HG02885 (cell line): ENCODE measurements at regions not wholly inside any gene's neighbourhood (a gene's known extent, or its start where the extent isn't known, plus 50 kb on each side); places are given as distances from the start of the nearest gene placed in this dataset.

Source experiments
- ATAC-seq: cut with Tn5 transposase; IDR thresholded peaks from one replicate; pipeline ENCODE4 v1.9.1; 2021; ENCODE audit warnings: mild to moderate bottlenecking; ENCODE audit not compliant: unreplicated experiment, poor library complexity

- no peak for ATAC-seq
Measured at GRCh38 chr14:84533181-84533725, 996.7 kb upstream of the FLRT2 start.

DNA sequence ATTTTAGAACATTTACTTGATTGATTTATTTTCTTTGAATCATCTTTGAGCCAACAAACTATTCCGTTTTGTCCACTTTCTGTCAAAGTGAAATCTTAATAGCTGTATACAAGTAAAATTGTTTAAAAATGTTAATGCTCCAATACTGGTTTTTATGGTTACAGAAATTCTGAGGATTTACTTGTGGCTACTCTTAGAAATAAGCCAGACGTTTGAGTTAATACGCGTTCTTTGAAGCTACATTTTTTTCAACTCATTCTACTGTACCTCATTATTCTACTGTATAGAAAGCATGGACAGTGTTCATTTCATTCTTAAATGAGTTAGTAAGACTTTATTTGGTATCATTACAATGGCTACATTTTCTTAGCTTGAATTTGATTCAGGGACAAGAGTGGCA is 996.2 kb upstream of the FLRT2 start:
- ATAC-seq = no peak

DNA sequence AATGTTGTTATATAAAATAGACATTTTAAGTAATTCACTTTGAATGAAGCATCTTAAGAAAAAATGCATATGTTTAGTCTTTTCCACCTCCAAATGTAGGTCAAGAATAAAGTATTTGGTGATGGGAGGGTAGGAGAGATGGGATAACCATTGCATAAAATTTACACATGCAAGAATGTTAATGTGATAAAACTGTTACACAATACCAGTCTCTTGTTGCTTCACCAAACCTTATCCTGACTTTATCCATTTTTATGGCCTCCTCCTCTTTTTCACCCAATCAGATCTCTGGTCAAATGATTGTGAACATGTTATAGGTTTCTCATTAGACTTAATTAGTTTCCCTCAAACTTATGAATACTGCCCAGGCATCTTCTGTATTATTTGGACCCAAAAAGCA is 994.5 kb upstream of the FLRT2 start:
- no peak for ATAC-seq

DNA sequence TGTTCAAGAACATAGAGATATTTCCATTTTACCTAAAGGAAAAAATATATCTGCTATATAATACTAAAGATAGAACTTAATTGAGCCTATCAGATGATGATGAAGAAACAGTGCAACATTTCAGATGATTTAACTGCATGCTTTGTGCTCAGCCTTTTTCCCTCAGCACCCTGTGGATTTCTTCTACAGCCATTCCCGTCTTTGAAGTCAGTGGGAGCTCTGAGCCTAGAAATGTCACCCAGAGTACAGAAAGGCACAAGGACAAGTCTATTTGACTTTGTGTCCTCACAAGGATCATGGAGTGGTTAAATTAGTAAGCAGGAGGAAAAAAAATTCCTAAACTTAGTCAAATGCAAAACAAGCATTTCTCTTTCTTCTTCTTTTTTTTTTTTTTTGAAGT is 994.0 kb upstream of the FLRT2 start:
- no peak for ATAC-seq

GRCh38 chr14:84541018-84541417 is 988.9 kb upstream of the FLRT2 start:
- no peak for ATAC-seq

GRCh38 chr14:84543859-84544258 is 986.1 kb upstream of the FLRT2 start:
- ATAC-seq = no peak

DNA sequence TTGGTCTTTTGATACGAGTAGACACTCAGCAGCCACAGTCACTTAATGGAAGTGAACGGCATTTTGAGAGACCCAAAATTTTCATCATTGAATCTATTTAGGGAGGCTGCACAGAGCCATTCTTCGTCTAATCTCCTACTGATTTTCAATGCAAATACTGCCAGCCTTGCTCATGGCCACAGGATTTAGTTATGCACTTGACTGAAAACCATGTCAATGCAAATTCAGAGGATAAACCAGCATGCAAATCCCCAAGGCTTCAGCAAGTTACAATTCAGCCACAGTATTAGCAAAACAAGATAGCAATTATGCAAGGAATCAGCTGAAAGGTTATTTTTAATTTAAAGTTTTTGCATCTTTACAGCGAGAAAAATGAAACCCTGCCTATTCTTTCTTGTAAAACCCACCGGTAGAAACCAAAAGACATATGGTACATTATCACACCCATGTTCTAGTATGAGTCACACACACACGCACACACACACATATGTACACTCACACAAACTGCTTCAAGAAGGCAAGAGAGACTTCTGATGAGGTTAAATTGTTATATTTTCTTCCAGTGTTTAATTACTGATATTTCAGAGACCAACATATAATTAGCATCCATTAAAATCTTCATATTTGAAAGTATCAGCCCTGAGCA is 985.3 kb upstream of the FLRT2 start:
- no peak for ATAC-seq

- no peak for ATAC-seq
Measured at GRCh38 chr14:84546236-84546635, 983.7 kb upstream of the FLRT2 start.

DNA sequence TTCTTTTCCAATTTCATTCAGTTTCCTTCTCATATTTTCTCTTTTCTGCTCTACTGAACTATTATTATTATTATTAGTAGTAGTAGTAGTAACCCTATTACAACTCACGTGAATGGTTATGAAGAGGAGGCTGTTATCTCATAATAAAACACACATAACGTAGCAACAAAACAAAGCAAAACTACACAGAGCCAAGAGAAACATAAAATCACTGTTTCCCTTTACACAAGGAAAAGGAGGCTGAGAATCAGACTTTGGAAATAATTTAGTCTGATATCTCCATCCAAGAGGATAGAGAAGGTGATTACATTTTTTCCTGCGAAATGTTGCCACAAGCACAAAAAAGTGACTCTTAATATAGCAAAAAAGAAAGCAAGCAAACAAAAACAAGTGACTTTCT is 975.8 kb upstream of the FLRT2 start:
- ATAC-seq = no peak

DNA sequence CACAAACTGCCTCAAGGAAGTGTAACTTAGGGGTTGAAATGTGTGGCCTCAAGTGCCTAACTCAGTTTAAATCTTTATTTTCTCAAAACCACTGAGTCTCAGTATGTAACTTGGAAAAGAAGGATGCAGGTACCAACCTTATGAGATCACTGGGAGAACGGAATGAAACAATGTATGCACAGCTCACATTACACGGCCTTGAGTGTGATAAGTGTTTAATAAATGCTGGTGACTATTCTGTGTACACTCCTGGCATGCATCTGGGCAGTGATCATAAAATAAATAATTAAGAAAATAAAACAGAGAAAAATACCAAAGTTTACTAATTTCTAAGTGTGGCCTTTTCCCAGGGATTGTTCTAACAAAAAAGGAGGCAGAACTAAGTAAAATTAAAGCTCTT is 974.5 kb upstream of the FLRT2 start:
- ATAC-seq = no peak

DNA sequence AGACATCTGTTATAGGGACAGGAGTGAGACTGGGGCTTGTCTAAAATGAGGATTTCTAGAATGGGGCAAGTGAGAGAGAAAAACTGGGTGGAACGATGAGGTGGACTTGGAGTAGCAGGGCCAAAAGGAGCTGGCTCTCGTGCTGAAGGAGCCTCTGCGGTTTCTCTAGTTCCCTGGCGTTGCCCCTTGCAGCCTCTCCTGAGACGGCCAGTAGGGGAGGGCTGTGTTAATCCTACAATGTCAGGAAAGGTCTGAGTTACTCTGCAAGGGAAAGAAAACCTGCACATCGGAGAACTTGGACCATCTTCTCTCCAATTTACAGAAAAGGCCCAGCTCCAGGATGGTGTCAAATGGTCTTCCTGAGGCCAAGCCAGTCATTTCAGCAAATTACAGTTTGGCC is 963.8 kb upstream of the FLRT2 start:
- no peak for ATAC-seq

DNA sequence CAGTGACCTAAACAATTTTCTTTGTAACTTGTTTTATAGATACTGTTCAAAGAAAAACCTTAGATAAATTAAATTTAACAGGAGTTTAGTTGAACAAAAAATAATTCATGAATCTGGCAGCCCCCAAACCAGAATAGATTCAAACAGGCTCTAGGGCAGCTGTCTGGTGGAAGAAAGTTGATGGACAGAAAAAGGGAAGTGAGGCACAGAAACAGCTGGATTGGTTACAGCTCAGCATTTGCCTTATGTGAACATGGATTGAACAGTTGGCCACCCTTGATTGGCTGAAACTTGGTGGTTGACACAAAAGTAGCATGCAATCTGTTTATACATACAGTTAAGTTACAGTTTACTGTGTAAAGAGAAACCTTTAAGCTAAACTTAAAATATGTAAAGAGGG is 954.3 kb upstream of the FLRT2 start:
- no peak for ATAC-seq

DNA sequence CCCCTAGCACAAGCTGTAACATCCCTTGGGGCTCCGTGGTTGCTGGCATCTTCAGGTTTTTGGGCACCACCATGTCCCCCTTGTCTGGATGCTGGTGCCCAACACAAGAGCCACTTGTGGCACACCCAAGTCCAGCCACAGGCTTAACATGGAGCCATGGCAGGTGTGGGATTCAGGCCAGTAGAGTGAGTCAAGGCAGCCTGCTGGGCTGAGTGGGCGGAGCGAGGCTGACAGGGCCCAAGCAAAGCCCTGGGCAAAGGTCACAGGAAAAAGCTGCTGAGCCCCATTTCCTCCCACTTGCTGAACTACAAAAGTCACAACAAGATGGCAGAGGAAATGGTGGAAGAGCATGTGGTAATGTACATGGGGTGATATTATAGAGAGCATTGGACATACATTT is 950.7 kb upstream of the FLRT2 start:
- ATAC-seq = no peak

- no peak for ATAC-seq
Measured at GRCh38 chr14:84581041-84581440, 948.9 kb upstream of the FLRT2 start.

DNA sequence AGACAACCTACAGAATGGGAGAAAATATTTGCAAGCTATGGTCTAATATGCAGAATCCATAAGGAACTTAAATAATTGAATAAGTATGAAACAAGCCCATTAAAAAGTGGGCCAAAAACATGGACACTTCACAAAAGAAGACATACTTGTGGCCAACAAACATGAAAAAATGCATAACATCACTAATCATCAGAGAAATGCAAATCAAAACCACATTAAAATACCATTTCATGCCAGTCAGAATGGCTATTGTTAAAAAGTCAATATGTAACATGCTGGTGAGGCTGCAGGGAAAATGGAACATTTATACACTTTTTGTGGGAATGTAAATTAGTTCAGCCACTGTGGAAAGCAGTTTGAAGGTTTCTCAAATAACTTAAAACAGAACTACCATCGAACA is 945.4 kb upstream of the FLRT2 start:
- ATAC-seq = no peak

DNA sequence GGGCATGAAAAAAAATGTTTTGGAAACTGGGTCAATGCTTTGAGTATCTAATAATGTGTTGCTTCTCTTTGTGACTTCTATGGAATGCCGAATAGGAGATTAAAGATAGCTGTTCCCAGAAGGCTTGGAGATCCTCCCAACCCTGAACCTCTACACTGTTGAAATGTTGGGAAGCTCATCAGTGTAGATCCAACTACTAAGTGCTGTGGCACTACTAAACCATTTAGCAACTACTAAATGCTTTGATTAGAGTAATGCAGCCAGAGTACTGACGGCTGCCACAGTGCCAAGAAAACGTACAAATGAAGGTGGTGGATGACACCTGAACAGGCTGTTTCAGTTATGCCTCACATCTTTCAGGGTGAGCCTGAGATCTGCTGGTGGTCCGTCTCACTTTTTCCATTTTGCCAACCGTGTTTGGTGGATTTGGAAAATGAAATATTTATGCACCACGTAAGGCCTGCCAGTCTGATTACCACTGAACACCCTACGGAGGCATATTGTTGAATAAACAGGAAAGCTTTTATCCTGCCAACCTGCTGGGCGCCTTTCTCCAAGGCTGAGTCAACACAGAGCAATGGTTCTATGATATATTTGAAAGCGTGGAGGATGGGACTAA is 938.0 kb upstream of the FLRT2 start:
- ATAC-seq = no peak

DNA sequence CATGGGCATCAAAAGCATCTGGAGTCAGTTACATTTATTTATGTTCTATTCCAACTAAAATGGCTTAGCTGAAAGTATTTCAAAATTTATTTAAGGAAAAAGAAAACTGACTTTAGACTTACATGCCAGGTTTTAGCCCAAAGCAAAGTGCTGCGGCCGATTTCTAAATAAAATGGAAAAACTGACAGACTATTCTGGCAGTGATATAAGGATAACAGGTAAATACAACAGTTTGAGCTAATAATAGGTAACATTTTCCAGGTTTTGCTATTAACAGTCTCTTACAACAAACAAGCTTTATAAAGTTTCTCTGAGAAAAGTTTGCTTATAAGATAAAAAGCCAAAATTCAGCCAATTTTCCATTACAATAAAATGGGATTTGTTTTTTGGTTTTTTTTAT is 937.2 kb upstream of the FLRT2 start:
- ATAC-seq = no peak

- ATAC-seq = no peak
Measured at GRCh38 chr14:84610086-84610485, 919.9 kb upstream of the FLRT2 start.

DNA sequence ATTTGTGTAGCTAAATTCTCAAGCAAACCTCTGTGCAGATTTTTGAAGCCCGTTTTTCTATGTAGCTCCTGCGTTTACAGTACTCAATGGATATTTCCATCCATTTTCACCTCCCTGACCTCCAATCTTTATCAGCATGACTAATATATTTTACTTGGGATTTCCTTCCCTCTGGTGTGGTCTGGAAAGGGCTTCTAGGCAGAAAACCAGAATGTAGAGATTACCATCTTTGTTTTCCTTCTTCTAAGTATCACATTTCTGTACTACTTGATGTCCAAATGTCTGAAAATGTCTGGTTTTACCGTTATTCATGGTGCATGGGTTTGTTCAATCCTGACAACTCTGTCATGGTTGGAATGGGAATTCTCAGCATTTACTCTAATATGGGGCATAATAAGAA is 907.6 kb upstream of the FLRT2 start:
- no peak for ATAC-seq

- ATAC-seq = no peak
Measured at GRCh38 chr14:84643446-84643845, 886.5 kb upstream of the FLRT2 start.

DNA sequence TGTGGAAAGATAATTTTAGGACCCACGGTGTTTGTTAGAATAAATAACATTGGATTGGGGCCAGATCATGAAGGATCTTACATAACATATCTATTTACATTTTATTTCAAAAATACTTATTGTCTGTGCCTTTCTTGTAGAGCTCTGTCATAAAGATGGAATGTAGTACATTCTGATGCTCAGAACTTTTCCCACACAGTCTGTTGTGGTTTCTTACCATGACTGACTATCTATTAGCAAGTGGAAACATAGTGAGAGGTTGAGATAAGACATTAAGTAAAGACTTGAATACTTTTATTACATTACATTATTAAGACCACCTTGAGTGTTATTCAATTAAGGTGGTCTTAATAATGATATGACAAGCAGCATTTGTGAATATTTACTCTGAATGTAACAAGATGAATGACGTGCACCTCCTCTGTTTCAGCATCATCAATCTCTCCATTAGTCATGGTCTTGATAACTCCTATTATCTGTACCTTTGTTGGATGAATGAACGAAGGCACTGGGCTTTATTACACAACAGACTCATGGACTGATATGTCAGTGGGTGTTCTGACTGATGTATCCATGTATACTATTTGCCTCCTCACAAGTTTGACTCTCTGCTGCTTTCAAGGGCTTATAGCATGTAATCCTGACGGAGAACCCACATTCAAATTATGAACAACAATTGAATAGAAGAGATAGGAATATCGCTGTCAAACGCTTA is 883.0 kb upstream of the FLRT2 start:
- no peak for ATAC-seq

DNA sequence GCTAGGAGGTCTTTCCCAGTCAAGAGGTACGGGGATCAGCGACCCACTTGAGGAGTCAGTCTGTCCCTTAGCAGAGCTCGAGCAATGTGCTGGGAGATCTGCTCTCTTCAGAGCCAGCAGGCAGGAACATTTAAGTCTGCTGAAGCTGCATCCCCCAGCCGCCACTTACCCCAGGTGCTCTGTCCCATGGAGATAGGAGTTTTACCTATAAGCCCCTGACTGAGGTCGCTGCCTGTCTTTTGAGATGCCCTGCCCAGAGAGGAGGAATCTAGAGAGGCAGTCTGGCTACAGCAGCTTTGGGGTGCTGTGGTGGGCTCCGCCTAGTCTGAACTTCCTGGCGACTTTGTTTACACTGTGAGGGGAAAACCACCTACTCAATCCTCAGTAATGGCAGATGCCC is 874.9 kb upstream of the FLRT2 start:
- ATAC-seq = no peak
